ENCODE measurements at regions not wholly inside any gene's neighbourhood (a gene's known extent, or its start where the extent isn't known, plus 50 kb on each side); places are given as distances from the start of the nearest gene placed in this dataset.

- no peak for TF ChIP-seq CTCF (IDR thresholded peaks at IDR 0.05; ENCODE audit: low read length)
- TF ChIP-seq EZH2 (IDR thresholded peaks at IDR 0.05; ENCODE audit: borderline replicate concordance, low read length), result no peak
- Histone ChIP-seq H3K27me3 (ENCODE audit: insufficient read depth, low read length) (no peaks in the 10 kb centered on the region), H3K9ac (ENCODE audit: low read length) (no peak overlapping the region), H3K79me2 (ENCODE audit: insufficient read depth, low read length) (no peaks in the 10 kb centered on the region), H2AFZ (ENCODE audit: low read length) (no peak overlapping the region), H3K9me3 (ENCODE audit: low read length) (no peaks in the 10 kb centered on the region), H3K9me2 (ENCODE audit: low read depth, low read length) (no peaks in the 10 kb centered on the region), H3K27ac (ENCODE audit: low read depth, low read length, poor library complexity, severe bottlenecking) (no peak overlapping the region), H3K36me3 (ENCODE audit: insufficient read depth, low read length) (no peaks in the 10 kb centered on the region), H3K4me3 (ENCODE audit: low read depth, low read length, poor library complexity, severe bottlenecking) (no peak overlapping the region), H3F3A (ENCODE audit: insufficient read depth, low read length) (no peaks in the 10 kb centered on the region), H4K20me1 (ENCODE audit: insufficient read depth, low read length) (no peaks in the 10 kb centered on the region), H3K4me2 (ENCODE audit: low read length) (no peak overlapping the region), H3K4me1 (ENCODE audit: insufficient read depth, low read length, severe bottlenecking) (no peaks in the 10 kb centered on the region)
Observed at GRCh38 chr13:38262211-38262610, 87.4 kb upstream of the UFM1 start.

GRCh38 chr13:38255600-38255999 lies 94.1 kb upstream of the UFM1 start:
- Histone ChIP-seq H3K4me3 (ENCODE audit: low read depth, low read length, poor library complexity, severe bottlenecking) (no peak overlapping the region), H3K36me3 (ENCODE audit: insufficient read depth, low read length) (no peaks in the 10 kb centered on the region), H3K27me3 (ENCODE audit: insufficient read depth, low read length) (no peaks in the 10 kb centered on the region), H3K27ac (ENCODE audit: low read depth, low read length, poor library complexity, severe bottlenecking) (no peak overlapping the region), H3K9me2 (ENCODE audit: low read depth, low read length) (no peaks in the 10 kb centered on the region), H3K9me3 (ENCODE audit: low read length) (no peaks in the 10 kb centered on the region), H3K4me1 (ENCODE audit: insufficient read depth, low read length, severe bottlenecking) (no peaks in the 10 kb centered on the region), H3F3A (ENCODE audit: insufficient read depth, low read length) (no peaks in the 10 kb centered on the region), H2AFZ (ENCODE audit: low read length) (no peak overlapping the region), H3K4me2 (ENCODE audit: low read length) (no peak overlapping the region), H4K20me1 (ENCODE audit: insufficient read depth, low read length) (no peaks in the 10 kb centered on the region), H3K9ac (ENCODE audit: low read length) (no peak overlapping the region), H3K79me2 (ENCODE audit: insufficient read depth, low read length) (no peaks in the 10 kb centered on the region)
- TF ChIP-seq EZH2 (IDR thresholded peaks at IDR 0.05; ENCODE audit: borderline replicate concordance, low read length) (no peak), CTCF (IDR thresholded peaks at IDR 0.05; ENCODE audit: low read length) (no peak)

GRCh38 chr13:38239874-38240273 lies 109.8 kb upstream of the UFM1 start:
- no peak overlapping the region for H3K4me2 ChIP-seq (ENCODE audit: low read length)
- no peak for TF ChIP-seq EZH2 (IDR thresholded peaks at IDR 0.05; ENCODE audit: borderline replicate concordance, low read length)
- TF ChIP-seq CTCF (IDR thresholded peaks at IDR 0.05; ENCODE audit: low read length), result no peak
- no peak overlapping the region for H2AFZ ChIP-seq (ENCODE audit: low read length)
- no peaks in the 10 kb centered on the region for H3K9me2 ChIP-seq (ENCODE audit: low read depth, low read length)
- no peak overlapping the region for H3K4me3 ChIP-seq (ENCODE audit: low read depth, low read length, poor library complexity, severe bottlenecking)
- no peaks in the 10 kb centered on the region for H3K27me3 ChIP-seq (ENCODE audit: insufficient read depth, low read length)
- no peaks in the 10 kb centered on the region for H3K36me3 ChIP-seq (ENCODE audit: insufficient read depth, low read length)
- no peak overlapping the region for H3K9ac ChIP-seq (ENCODE audit: low read length)
- no peaks in the 10 kb centered on the region for H3K9me3 ChIP-seq (ENCODE audit: low read length)
- H3K79me2 ChIP-seq (ENCODE audit: insufficient read depth, low read length), result no peaks in the 10 kb centered on the region
- H4K20me1 ChIP-seq (ENCODE audit: insufficient read depth, low read length), result no peaks in the 10 kb centered on the region
- no peaks in the 10 kb centered on the region for H3F3A ChIP-seq (ENCODE audit: insufficient read depth, low read length)
- H3K4me1 ChIP-seq (ENCODE audit: insufficient read depth, low read length, severe bottlenecking), result no peaks in the 10 kb centered on the region
- no peak overlapping the region for H3K27ac ChIP-seq (ENCODE audit: low read depth, low read length, poor library complexity, severe bottlenecking)

Measured in OCI-LY1 (cell line).